ENCODE measurements at regions not wholly inside any gene's neighbourhood (a gene's known extent, or its start where the extent isn't known, plus 50 kb on each side); places are given as distances from the start of the nearest gene placed in this dataset.

GRCh38 chr4:179076865-179077264 lies 1634.6 kb upstream of the AGA start:
- TF ChIP-seq, protein P1, sequence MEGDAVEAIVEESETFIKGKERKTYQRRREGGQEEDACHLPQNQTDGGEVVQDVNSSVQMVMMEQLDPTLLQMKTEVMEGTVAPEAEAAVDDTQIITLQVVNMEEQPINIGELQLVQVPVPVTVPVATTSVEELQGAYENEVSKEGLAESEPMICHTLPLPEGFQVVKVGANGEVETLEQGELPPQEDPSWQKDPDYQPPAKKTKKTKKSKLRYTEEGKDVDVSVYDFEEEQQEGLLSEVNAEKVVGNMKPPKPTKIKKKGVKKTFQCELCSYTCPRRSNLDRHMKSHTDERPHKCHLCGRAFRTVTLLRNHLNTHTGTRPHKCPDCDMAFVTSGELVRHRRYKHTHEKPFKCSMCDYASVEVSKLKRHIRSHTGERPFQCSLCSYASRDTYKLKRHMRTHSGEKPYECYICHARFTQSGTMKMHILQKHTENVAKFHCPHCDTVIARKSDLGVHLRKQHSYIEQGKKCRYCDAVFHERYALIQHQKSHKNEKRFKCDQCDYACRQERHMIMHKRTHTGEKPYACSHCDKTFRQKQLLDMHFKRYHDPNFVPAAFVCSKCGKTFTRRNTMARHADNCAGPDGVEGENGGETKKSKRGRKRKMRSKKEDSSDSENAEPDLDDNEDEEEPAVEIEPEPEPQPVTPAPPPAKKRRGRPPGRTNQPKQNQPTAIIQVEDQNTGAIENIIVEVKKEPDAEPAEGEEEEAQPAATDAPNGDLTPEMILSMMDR (IDR thresholded peaks at IDR 0.05; ENCODE audit: insufficient read depth, low read length) = no peak
- DNase-seq (ENCODE audit: low read depth) = no peak
- H3K4me3 ChIP-seq (ENCODE audit: low read depth, low read length) = no peak overlapping the region

- TF ChIP-seq, protein P1 (IDR thresholded peaks at IDR 0.05; ENCODE audit: insufficient read depth, low read length) = no peak
- no peak for DNase-seq (ENCODE audit: low read depth)
- no peak overlapping the region for H3K4me3 ChIP-seq (ENCODE audit: low read depth, low read length)
Observed at GRCh38 chr4:179095585-179096221, 1653.5 kb upstream of the AGA start.

DNA sequence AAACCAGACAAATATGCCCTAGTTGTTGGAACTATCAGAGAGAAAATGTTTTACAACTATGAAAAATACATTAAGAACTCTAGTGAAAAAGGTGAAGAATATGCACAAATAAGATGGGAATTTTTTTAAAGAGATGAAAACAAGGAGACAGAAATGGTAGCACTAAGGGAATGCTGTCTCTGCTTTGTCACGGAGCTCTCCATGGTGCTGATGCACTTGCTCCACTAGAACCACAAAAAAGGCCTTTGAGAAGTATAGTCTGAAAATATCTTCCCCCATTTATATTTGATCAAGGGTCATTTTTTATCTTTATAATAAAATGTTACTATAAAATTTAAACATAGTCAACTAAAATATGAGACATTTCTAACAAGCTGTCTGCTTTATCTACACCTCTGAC lies 1655.5 kb upstream of the AGA start:
- no peak overlapping the region for H3K4me3 ChIP-seq (ENCODE audit: low read depth, low read length)
- no peak for DNase-seq (ENCODE audit: low read depth)
- TF ChIP-seq, protein P1 (IDR thresholded peaks at IDR 0.05; ENCODE audit: insufficient read depth, low read length) = no peak

DNA sequence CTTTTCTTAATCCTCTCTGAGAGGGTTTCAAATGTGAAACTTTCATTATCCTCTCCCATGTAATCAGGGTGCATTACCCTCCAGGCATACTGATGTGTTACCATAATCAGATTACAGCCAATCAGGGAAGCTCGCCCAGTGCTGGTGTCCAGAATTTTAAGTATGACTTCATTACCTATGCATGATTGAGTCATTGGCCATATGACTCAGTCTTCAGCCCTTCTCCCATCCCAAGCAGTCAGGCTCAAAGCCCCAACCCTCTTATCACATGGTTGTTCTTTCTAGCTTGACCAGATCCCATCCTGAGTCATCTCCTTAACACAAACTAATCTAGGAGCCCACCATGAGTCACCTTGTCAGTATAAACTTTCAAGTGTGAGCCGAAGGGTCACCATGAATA lies 1668.1 kb upstream of the AGA start:
- no peak for DNase-seq (ENCODE audit: low read depth)
- TF ChIP-seq, protein P1 (IDR thresholded peaks at IDR 0.05; ENCODE audit: insufficient read depth, low read length) = no peak
- H3K4me3 ChIP-seq (ENCODE audit: low read depth, low read length) = no peak overlapping the region

DNA sequence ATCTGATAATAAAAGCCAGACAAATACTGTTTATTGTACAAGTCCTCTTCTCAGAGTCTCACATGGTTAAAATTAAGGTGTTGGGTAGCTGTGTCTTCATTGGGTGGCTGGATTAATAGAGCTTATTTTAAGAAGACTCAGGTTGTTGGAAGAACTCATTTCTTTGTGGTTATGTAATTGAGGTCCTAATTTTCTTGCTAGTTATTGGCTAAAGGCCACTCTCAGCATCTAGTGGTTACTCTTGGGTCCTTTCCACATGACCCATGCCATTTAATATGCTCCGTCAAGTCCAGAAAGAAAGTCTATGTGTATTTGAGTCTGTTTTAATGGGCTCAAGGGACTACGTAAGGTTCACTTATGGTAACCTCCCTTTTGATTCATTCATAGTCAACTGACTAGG lies 1668.6 kb upstream of the AGA start:
- TF ChIP-seq, protein P1 (IDR thresholded peaks at IDR 0.05; ENCODE audit: insufficient read depth, low read length) = no peak
- DNase-seq (ENCODE audit: low read depth) = no peak
- H3K4me3 ChIP-seq (ENCODE audit: low read depth, low read length) = no peak overlapping the region

- DNase-seq (ENCODE audit: low read depth) = no peak
- TF ChIP-seq, protein P1 (IDR thresholded peaks at IDR 0.05; ENCODE audit: insufficient read depth, low read length) = no peak
- H3K4me3 ChIP-seq (ENCODE audit: low read depth, low read length) = no peak overlapping the region
Observed at GRCh38 chr4:179112441-179113170, 1670.4 kb upstream of the AGA start.
